ENCODE measurements at regions not wholly inside any gene's neighbourhood (a gene's known extent, or its start where the extent isn't known, plus 50 kb on each side); places are given as distances from the start of the nearest gene placed in this dataset.
A peak's percentile ranks its signal among the peaks of the same experiment; 100 is the strongest.
"Not testable (repeated sequence)": the region's sequence is repeated elsewhere in the genome, so short reads cannot be mapped to it uniquely, and the experiment has no call there.

- DNase-seq: no peak
Measured at GRCh38 chr6:93183531-93183972, 235.8 kb downstream of the EPHA7 start.

GRCh38 chr6:93182938-93183479, 236.3 kb downstream of the EPHA7 start:
- no peak for DNase-seq

- DNase-seq: no peak
Measured at GRCh38 chr6:93177918-93178317, 241.4 kb downstream of the EPHA7 start.

- DNase-seq: no peak
Measured at GRCh38 chr6:93177438-93177837, 241.9 kb downstream of the EPHA7 start.

- DNase-seq: no peak
Measured at GRCh38 chr6:93176070-93176469, 243.3 kb downstream of the EPHA7 start.

GRCh38 chr6:93173573-93173972, 245.8 kb downstream of the EPHA7 start:
- DNase-seq: not testable (repeated sequence)

- no peak for DNase-seq
Measured at GRCh38 chr6:93165850-93166430, 253.4 kb downstream of the EPHA7 start.

GRCh38 chr6:93164781-93165180, 254.6 kb downstream of the EPHA7 start:
- DNase-seq: peak; percentile 29

GRCh38 chr6:93163146-93163545, 256.2 kb downstream of the EPHA7 start:
- DNase-seq: no peak

GRCh38 chr6:93139408-93140081, 279.8 kb downstream of the EPHA7 start:
- no peak for DNase-seq

GRCh38 chr6:93136111-93136510, 283.2 kb downstream of the EPHA7 start:
- no peak for DNase-seq

GRCh38 chr6:93124006-93124632, 295.2 kb downstream of the EPHA7 start:
- DNase-seq: no peak

- DNase-seq: no peak
Measured at GRCh38 chr6:93123585-93123984, 295.8 kb downstream of the EPHA7 start.

- DNase-seq: no peak
Measured at GRCh38 chr6:93120154-93120742, 299.1 kb downstream of the EPHA7 start.

GRCh38 chr6:93105907-93106306, 313.5 kb downstream of the EPHA7 start:
- DNase-seq: no peak

GRCh38 chr6:93105017-93105416, 314.3 kb downstream of the EPHA7 start:
- peak; percentile 9 for DNase-seq

- no peak for DNase-seq
Measured at GRCh38 chr6:93104195-93104817, 315.1 kb downstream of the EPHA7 start.

GRCh38 chr6:93088621-93089501, 330.5 kb downstream of the EPHA7 start:
- DNase-seq: peak; percentile 25

- no peak for DNase-seq
Measured at GRCh38 chr6:93087606-93088005, 331.8 kb downstream of the EPHA7 start.

GRCh38 chr6:93086351-93086750, 333.0 kb downstream of the EPHA7 start:
- DNase-seq: no peak

GRCh38 chr6:93083337-93084230, 335.8 kb downstream of the EPHA7 start:
- no peak for DNase-seq

Data from fibroblast of skin of right biceps (primary cell).